RWPE2 (cell line): ENCODE measurements at regions not wholly inside any gene's neighbourhood (a gene's known extent, or its start where the extent isn't known, plus 50 kb on each side); places are given as distances from the start of the nearest gene placed in this dataset.

ENCODE experiments used
- ATAC-seq: fragments of 200-7000 bp; cut with Tn5 transposase; 3 replicates; pipeline ENCODE4 v1.9.1; 2021; ENCODE audit warnings: low read depth
- DNase-seq: peaks from one replicate; pipeline ENCODE4 v3.0.0-alpha.2; 2020; ENCODE audit warnings: low spot score
- H3K27ac ChIP-seq: fragments of 450-650 bp; 2 replicates; pipeline ENCODE4 v1.5.1; 2017; ENCODE audit warnings: mild to moderate bottlenecking; ENCODE audit not compliant: poor library complexity, severe bottlenecking
- H3K27me3 ChIP-seq: fragments of 250-450 bp; sonication (Bioruptor Pico); 2 replicates; pipeline ENCODE4 v1.5.1; 2021; ENCODE audit warnings: mild to moderate bottlenecking, moderate library complexity; ENCODE audit not compliant: insufficient read depth, poor library complexity, severe bottlenecking
- H3K36me3 ChIP-seq: fragments of 250-450 bp; sonication (Bioruptor Pico); 2 replicates; pipeline ENCODE4 v1.5.1; 2020; ENCODE audit warnings: low read depth, mild to moderate bottlenecking, moderate library complexity
- H3K4me1 ChIP-seq: fragments of 250-450 bp; sonication (Bioruptor Pico); 2 replicates; pipeline ENCODE4 v1.5.1; 2021; ENCODE audit warnings: mild to moderate bottlenecking, moderate library complexity; ENCODE audit not compliant: insufficient read depth, poor library complexity, severe bottlenecking
- H3K4me3 ChIP-seq: fragments of 250-450 bp; sonication (Bioruptor Pico); 2 replicates; pipeline ENCODE4 v1.5.1; 2021; ENCODE audit warnings: mild to moderate bottlenecking, moderate library complexity; ENCODE audit not compliant: severe bottlenecking
- H3K9me3 ChIP-seq: fragments of 250-450 bp; sonication (Bioruptor Pico); 2 replicates; pipeline ENCODE4 v1.5.1; 2021; ENCODE audit warnings: mild to moderate bottlenecking, moderate library complexity; ENCODE audit not compliant: severe bottlenecking
- CTCF ChIP-seq: fragments of 450-650 bp; IDR thresholded peaks from one replicate; pipeline ENCODE4 v1.5.1; 2017; ENCODE audit warnings: mild to moderate bottlenecking, moderate library complexity; ENCODE audit not compliant: poor library complexity, severe bottlenecking

GRCh38 chr16:85452364-85453193, 160.5 kb upstream of the GSE1 start:
- Histone ChIP-seq H3K36me3 (no peaks in the 10 kb centered on the region), H3K4me1 (no peaks in the 10 kb centered on the region), H3K27me3 (no peaks in the 10 kb centered on the region), H3K4me3 (no peak overlapping the region), H3K27ac (no peak overlapping the region), H3K9me3 (no peaks in the 10 kb centered on the region)
- DNase-seq (no peak), ATAC-seq (no peak)
- no peak for TF ChIP-seq CTCF

- Histone ChIP-seq H3K36me3 (no peaks in the 10 kb centered on the region), H3K4me1 (no peaks in the 10 kb centered on the region), H3K27ac (no peak overlapping the region), H3K4me3 (no peak overlapping the region), H3K27me3 (no peaks in the 10 kb centered on the region), H3K9me3 (no peaks in the 10 kb centered on the region)
- TF ChIP-seq CTCF = no peak
- DNase-seq = no peak
- no peak for ATAC-seq
Measured at GRCh38 chr16:85453194-85453678, 159.9 kb upstream of the GSE1 start.

GRCh38 chr16:85453703-85454102, 159.4 kb upstream of the GSE1 start:
- Histone ChIP-seq H3K4me3 (no peak overlapping the region), H3K27me3 (no peaks in the 10 kb centered on the region), H3K27ac (no peak overlapping the region), H3K36me3 (no peaks in the 10 kb centered on the region), H3K9me3 (no peaks in the 10 kb centered on the region), H3K4me1 (no peaks in the 10 kb centered on the region)
- ATAC-seq (no peak), DNase-seq (no peak)
- TF ChIP-seq CTCF = no peak

- H3K36me3 ChIP-seq = no peaks in the 10 kb centered on the region
- ATAC-seq (no peak), DNase-seq (no peak)
- H3K4me3 ChIP-seq = no peak overlapping the region
- no peaks in the 10 kb centered on the region for H3K4me1 ChIP-seq
- H3K27me3 ChIP-seq = no peaks in the 10 kb centered on the region
- no peaks in the 10 kb centered on the region for H3K9me3 ChIP-seq
- TF ChIP-seq CTCF = no peak
- no peak overlapping the region for H3K27ac ChIP-seq
Measured at GRCh38 chr16:85454171-85454872, 158.8 kb upstream of the GSE1 start.
